GM19397 (cell line): ENCODE measurements at regions not wholly inside any gene's neighbourhood (a gene's known extent, or its start where the extent isn't known, plus 50 kb on each side); places are given as distances from the start of the nearest gene placed in this dataset.

Experiments
- ATAC-seq: cut with Tn5 transposase; IDR thresholded peaks from one replicate; pipeline ENCODE4 v1.9.1; 2021; ENCODE audit warnings: mild to moderate bottlenecking, moderate library complexity; ENCODE audit not compliant: unreplicated experiment

DNA sequence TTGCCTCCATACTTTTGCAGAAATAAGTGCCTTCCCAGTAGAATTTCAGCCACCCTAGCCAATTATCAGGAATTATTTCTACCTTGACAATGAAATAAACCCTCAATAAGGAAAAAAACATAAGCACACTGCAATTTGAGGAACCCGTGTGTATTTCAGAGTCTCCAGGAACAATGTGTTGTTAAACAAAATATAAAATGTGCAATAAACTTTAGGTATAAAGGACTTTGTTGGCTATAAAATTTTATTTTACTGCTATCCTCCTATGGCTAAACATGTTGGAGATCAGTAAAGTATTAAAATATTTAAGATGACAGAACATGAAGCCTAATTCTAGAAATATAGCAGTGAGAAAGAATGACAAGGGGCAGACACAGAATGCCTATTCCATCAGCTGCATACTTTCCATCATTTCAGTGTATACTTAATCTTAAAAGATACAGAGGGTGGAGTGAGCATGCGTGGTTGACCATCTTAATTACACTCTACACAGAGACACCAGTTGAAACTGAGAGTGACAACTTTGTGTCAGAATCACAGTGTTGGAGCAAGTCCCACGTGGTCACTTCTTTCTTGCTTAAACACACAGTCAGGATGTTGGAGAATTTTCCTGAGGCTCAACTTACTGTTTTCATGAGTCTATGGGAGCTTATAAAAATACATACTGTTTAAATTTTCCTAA, 79.0 kb upstream of the SUCLG2 start:
- no peak for ATAC-seq

- ATAC-seq = no peak
These were observed 70.0 kb upstream of the SUCLG2 start for GRCh38 chr3:67724434-67724833.

GRCh38 chr3:67723863-67724262, 69.5 kb upstream of the SUCLG2 start:
- no peak for ATAC-seq

GRCh38 chr3:67719333-67719732, 64.9 kb upstream of the SUCLG2 start:
- no peak for ATAC-seq

GRCh38 chr3:67715971-67716370, 61.6 kb upstream of the SUCLG2 start:
- ATAC-seq = no peak

GRCh38 chr3:67713764-67714469, 59.5 kb upstream of the SUCLG2 start:
- no peak for ATAC-seq

GRCh38 chr3:67712259-67712658, 57.8 kb upstream of the SUCLG2 start:
- no peak for ATAC-seq

GRCh38 chr3:67710396-67710795, 56.0 kb upstream of the SUCLG2 start:
- no peak for ATAC-seq

- no peak for ATAC-seq
These were observed 52.5 kb upstream of the SUCLG2 start for GRCh38 chr3:67706934-67707333.

DNA sequence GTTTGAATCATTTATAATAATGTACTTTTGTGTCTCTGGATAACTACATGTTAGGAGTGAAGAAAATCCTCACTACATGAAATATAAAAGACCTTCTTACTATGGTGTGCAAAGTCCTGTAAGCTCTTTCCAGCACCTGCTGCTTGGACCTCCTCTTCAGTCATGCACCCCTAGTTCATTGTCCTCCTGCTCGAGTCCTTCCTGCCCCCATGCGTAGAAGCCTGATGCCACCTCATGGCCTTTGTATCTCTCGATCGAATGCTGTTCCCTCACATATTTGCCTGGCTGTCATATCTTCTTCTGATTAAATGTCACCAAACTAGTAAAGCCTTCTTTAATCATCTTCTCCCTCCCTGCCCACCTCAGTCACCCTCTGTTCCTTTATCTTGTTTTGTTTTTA, 49.9 kb upstream of the SUCLG2 start:
- ATAC-seq = no peak
